ENCODE measurements at regions not wholly inside any gene's neighbourhood (a gene's known extent, or its start where the extent isn't known, plus 50 kb on each side); places are given as distances from the start of the nearest gene placed in this dataset.

DNA sequence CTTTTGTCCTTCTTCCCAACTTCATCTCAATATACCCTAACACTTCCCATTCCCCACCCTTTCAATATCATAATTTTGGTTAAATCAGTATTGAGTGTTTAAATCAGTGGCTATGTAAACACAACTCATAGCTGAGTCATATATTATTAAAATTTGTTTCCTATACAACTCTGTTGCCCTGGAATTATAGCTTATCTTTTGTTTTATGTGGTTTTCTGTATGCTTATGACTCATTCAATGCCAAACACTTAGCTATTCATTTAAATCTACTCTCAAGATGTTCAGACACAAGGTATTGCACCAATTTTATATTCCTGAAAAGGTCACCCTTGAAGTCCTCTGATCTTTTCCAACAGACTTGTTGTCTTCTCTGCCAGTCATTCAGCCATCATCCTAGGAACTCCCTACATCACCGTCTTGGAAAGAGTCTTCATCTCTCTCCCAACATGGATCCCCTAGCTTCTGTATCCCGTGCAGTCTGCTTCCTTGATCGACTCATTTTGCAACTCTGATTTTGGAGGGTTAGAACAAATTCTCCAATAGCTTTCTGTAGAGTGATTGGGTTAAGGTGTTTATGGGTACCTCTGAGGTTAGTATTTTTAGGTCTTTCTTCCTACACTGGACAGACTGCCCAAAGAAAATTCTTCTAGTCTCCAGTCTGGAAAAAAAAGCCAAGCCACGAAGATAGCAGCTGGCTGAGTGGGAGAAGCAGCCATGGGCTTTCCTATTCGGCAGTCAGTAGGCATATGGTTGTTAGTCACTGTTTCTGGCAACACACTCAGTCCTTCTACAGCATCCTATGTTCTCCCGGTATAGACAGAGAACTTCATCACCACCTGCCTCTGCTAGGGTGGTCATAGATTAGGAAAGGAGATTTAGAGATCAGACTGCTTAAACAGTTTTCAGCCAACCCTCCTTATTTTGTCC is 102.1 kb downstream of the CRPPA start:
- Histone ChIP-seq H3K27ac (ENCODE audit: low read depth, low read length) (no peak overlapping the region), H3K36me3 (ENCODE audit: insufficient read depth, low read length) (no peaks in the 10 kb centered on the region), H3K27me3 (ENCODE audit: control insufficient read depth in 1 of 2, insufficient read depth in 2 of 2, low read length in 2 of 2) (no peaks in the 10 kb centered on the region), H3K9me3 (ENCODE audit: low read length) (no peaks in the 10 kb centered on the region), H3K4me1 (ENCODE audit: insufficient read depth, low read length) (no peaks in the 10 kb centered on the region), H3K4me3 (ENCODE audit: low read depth in 1 of 2, low read length in 2 of 2) (no peak overlapping the region), H3K9ac (ENCODE audit: low read length) (no peak overlapping the region)

DNA sequence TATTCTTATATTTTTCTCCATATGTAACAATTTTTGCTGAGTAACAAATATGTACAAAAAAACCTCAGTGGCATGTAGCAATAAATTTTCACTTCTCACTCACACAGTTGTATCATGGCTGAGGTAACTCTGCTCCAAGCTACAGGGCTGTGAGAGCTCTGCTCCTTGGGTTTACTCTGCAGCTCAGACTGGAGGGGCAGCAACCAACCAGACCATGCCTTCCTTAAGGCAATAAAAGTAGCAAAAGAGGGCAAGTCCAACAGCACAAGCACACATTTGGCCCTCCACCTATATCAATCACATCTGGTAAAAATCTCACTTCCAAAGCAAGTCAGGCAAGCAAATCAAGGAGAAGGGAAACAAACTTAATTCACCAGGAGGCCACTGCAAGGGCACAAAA is 102.9 kb downstream of the CRPPA start:
- H3K9me3 ChIP-seq (ENCODE audit: low read length) = no peaks in the 10 kb centered on the region
- no peaks in the 10 kb centered on the region for H3K27me3 ChIP-seq (ENCODE audit: control insufficient read depth in 1 of 2, insufficient read depth in 2 of 2, low read length in 2 of 2)
- H3K27ac ChIP-seq (ENCODE audit: low read depth, low read length) = no peak overlapping the region
- H3K36me3 ChIP-seq (ENCODE audit: insufficient read depth, low read length) = no peaks in the 10 kb centered on the region
- no peaks in the 10 kb centered on the region for H3K4me1 ChIP-seq (ENCODE audit: insufficient read depth, low read length)
- no peak overlapping the region for H3K9ac ChIP-seq (ENCODE audit: low read length)
- H3K4me3 ChIP-seq (ENCODE audit: low read depth in 1 of 2, low read length in 2 of 2) = no peak overlapping the region

DNA sequence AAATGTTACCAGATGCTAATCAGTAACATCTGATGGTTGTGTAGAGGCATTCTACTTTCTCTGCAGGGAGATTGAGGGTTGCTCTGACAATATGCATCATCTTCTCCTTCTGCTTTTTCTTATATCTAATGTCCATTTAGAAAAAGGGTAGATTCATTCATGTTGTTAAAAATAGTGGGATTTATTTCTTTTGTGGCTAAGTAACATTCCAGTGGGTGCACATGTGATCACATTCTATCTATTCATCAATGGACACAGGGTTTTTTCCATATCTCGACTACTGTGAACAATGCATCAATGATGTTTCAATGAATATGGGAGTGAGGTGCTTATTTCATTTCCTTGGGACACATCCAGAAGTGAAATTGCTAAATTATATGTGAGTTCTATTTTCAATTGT is 103.9 kb downstream of the CRPPA start:
- no peaks in the 10 kb centered on the region for H3K9me3 ChIP-seq (ENCODE audit: low read length)
- H3K9ac ChIP-seq (ENCODE audit: low read length) = no peak overlapping the region
- no peaks in the 10 kb centered on the region for H3K4me1 ChIP-seq (ENCODE audit: insufficient read depth, low read length)
- no peak overlapping the region for H3K27ac ChIP-seq (ENCODE audit: low read depth, low read length)
- H3K27me3 ChIP-seq (ENCODE audit: control insufficient read depth in 1 of 2, insufficient read depth in 2 of 2, low read length in 2 of 2) = no peaks in the 10 kb centered on the region
- H3K36me3 ChIP-seq (ENCODE audit: insufficient read depth, low read length) = no peaks in the 10 kb centered on the region
- no peak overlapping the region for H3K4me3 ChIP-seq (ENCODE audit: low read depth in 1 of 2, low read length in 2 of 2)

DNA sequence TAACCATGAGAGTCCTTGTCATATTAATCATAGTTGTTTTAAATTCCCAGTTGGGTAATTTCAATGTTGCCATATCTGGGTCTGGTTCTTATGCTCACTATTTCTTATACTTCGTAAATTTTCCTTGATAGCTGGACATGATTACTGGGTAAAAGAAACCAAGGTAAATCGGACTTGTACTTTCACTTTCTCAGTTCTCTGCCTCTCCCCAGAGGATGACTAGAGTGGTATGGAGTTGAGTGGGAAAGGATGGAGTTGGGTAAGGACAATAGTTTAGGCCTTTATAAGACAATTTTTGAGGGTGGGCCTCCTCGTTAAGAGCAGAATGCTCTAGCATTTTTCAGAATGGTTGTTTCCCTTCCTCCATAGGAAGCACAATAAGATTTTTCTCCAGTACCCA is 106.1 kb downstream of the CRPPA start:
- Histone ChIP-seq H3K4me3 (ENCODE audit: low read depth in 1 of 2, low read length in 2 of 2) (no peak overlapping the region), H3K36me3 (ENCODE audit: insufficient read depth, low read length) (no peaks in the 10 kb centered on the region), H3K9me3 (ENCODE audit: low read length) (no peaks in the 10 kb centered on the region), H3K27ac (ENCODE audit: low read depth, low read length) (no peak overlapping the region), H3K27me3 (ENCODE audit: control insufficient read depth in 1 of 2, insufficient read depth in 2 of 2, low read length in 2 of 2) (no peaks in the 10 kb centered on the region), H3K4me1 (ENCODE audit: insufficient read depth, low read length) (no peaks in the 10 kb centered on the region), H3K9ac (ENCODE audit: low read length) (no peak overlapping the region)

DNA sequence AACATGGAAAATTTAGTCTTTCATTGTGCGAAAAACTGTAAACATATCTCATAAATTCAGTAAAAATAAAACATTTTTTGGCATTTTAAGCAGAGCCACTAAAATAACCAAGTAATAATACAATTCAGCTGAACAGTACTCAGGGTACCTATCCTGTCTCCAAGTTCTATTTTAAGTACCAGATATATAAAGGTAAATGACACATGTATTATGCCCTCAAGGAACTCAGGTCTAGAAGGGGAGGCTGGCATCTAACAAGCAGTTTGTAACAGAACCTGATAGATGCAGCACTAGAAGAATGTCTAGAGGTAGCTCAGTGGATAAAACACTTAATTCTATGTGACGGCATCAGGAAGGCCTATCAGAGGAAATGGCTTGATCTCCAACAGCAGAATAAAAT is 112.2 kb downstream of the CRPPA start:
- H3K27ac ChIP-seq (ENCODE audit: low read depth, low read length) = no peak overlapping the region
- H3K36me3 ChIP-seq (ENCODE audit: insufficient read depth, low read length) = no peaks in the 10 kb centered on the region
- no peaks in the 10 kb centered on the region for H3K4me1 ChIP-seq (ENCODE audit: insufficient read depth, low read length)
- H3K27me3 ChIP-seq (ENCODE audit: control insufficient read depth in 1 of 2, insufficient read depth in 2 of 2, low read length in 2 of 2) = no peaks in the 10 kb centered on the region
- H3K9me3 ChIP-seq (ENCODE audit: low read length) = no peaks in the 10 kb centered on the region
- H3K4me3 ChIP-seq (ENCODE audit: low read depth in 1 of 2, low read length in 2 of 2) = no peak overlapping the region
- no peak overlapping the region for H3K9ac ChIP-seq (ENCODE audit: low read length)

DNA sequence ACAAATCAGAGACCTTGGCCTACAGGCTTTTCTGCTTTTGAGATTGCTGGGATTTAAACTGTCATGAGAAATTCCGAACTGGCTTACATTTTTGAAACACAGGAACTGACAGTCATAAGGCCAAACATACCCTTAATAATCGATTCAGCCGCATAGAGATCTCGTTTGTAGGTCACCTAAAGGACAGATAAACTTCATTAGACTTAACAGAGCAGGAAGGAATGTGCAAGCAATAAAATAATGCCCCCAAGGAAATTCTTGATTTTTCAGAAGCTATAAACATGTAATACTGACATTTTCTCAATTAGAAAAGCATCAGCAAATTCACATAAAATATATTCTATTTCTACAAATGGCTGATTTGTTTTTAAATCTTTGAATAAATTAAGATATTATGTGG is 120.0 kb downstream of the CRPPA start:
- Histone ChIP-seq H3K27me3 (ENCODE audit: control insufficient read depth in 1 of 2, insufficient read depth in 2 of 2, low read length in 2 of 2) (no peaks in the 10 kb centered on the region), H3K4me1 (ENCODE audit: insufficient read depth, low read length) (peaks cover 7% of the 10 kb centered on the region), H3K9me3 (ENCODE audit: low read length) (no peaks in the 10 kb centered on the region), H3K27ac (ENCODE audit: low read depth, low read length) (no peak overlapping the region), H3K36me3 (ENCODE audit: insufficient read depth, low read length) (no peaks in the 10 kb centered on the region), H3K4me3 (ENCODE audit: low read depth in 1 of 2, low read length in 2 of 2) (no peak overlapping the region), H3K9ac (ENCODE audit: low read length) (no peak overlapping the region)

DNA sequence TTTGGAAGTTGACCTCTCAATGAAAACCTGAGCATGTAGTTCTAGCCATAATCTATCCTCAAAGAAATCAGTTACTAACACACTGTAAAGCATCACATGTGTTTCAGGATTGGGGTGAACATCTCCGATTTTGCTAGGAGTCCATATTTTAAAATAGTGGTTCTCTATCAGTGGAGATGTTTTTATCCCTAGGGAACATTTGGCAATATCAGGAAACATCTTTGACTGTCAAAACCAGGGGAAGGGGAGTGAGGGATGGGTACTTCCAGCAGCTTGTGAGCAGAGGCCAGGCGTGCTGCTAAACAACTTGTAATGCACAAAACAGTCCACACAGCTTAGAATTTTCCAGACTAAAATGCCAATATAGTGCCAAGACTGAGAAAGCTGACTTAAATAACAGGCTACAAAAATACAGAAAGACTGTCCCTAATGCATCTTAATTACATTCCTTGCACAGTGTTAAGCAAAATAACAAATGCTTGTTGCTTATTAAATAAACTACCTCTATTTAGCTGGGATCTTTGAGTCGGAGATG is 120.9 kb downstream of the CRPPA start:
- no peak overlapping the region for H3K27ac ChIP-seq (ENCODE audit: low read depth, low read length)
- H3K4me1 ChIP-seq (ENCODE audit: insufficient read depth, low read length) = peaks cover 7% of the 10 kb centered on the region
- H3K4me3 ChIP-seq (ENCODE audit: low read depth in 1 of 2, low read length in 2 of 2) = no peak overlapping the region
- H3K27me3 ChIP-seq (ENCODE audit: control insufficient read depth in 1 of 2, insufficient read depth in 2 of 2, low read length in 2 of 2) = no peaks in the 10 kb centered on the region
- H3K9ac ChIP-seq (ENCODE audit: low read length) = no peak overlapping the region
- H3K36me3 ChIP-seq (ENCODE audit: insufficient read depth, low read length) = no peaks in the 10 kb centered on the region
- no peaks in the 10 kb centered on the region for H3K9me3 ChIP-seq (ENCODE audit: low read length)

DNA sequence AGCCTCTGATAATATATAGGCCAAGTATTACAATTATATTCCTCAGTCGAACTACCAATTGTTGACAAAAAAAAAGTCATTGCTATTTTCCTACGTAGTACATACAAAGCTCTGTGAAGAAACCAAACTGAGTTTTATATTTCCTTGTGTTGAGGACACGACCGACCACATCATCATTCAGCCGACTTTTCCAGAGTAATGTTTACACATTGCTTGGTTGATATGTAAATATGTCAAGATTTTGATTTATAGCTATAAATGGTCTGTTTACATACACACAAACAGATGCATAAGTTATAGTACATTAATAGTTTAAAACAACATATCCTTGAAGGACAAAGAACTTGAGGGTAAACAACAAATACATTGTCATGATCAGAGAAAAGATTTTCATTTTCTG is 121.5 kb downstream of the CRPPA start:
- Histone ChIP-seq H3K9ac (ENCODE audit: low read length) (no peak overlapping the region), H3K9me3 (ENCODE audit: low read length) (no peaks in the 10 kb centered on the region), H3K27ac (ENCODE audit: low read depth, low read length) (no peak overlapping the region), H3K4me1 (ENCODE audit: insufficient read depth, low read length) (peaks cover 7% of the 10 kb centered on the region), H3K36me3 (ENCODE audit: insufficient read depth, low read length) (no peaks in the 10 kb centered on the region), H3K4me3 (ENCODE audit: low read depth in 1 of 2, low read length in 2 of 2) (no peak overlapping the region), H3K27me3 (ENCODE audit: control insufficient read depth in 1 of 2, insufficient read depth in 2 of 2, low read length in 2 of 2) (no peaks in the 10 kb centered on the region)

DNA sequence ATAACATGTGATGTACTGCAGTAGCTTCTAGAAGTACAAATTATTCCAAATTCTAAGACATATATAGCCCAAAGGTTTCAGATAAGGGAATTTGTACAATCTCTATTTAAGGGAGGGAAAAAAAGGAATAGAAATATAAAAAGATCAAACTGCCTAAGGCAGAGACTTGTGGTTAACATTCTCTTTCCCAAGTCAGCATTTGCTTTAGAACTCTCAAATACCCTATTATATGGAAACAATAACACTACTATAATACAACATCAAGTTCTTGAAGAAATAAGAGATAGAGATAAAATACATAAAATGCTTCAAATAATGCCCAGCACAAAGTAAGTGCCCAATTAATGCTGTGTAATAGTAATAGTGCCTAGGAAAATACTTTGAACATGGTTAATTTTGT is 123.1 kb downstream of the CRPPA start:
- Histone ChIP-seq H3K4me3 (ENCODE audit: low read depth in 1 of 2, low read length in 2 of 2) (no peak overlapping the region), H3K4me1 (ENCODE audit: insufficient read depth, low read length) (peaks cover 7% of the 10 kb centered on the region), H3K36me3 (ENCODE audit: insufficient read depth, low read length) (no peaks in the 10 kb centered on the region), H3K27ac (ENCODE audit: low read depth, low read length) (no peak overlapping the region), H3K9ac (ENCODE audit: low read length) (no peak overlapping the region), H3K9me3 (ENCODE audit: low read length) (no peaks in the 10 kb centered on the region), H3K27me3 (ENCODE audit: control insufficient read depth in 1 of 2, insufficient read depth in 2 of 2, low read length in 2 of 2) (no peaks in the 10 kb centered on the region)

DNA sequence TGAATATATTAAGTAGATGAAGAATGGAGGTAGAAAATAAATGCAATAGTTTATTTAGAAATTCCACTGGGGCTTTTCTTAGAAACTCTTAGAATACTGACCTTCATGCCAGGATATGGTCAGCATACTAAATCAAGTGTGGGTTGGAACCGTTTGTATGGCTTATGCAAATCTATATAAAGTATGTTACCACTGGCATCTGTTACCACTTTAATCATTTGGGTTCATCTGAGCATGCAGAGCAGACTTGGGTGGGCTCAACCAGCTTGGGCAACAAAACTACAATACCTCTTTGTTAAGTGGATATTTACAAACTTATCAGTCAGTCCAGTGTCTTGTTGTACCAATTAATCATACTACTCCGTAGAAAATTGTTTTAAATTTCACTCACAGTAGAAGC is 125.8 kb downstream of the CRPPA start:
- Histone ChIP-seq H3K9me3 (ENCODE audit: low read length) (no peaks in the 10 kb centered on the region), H3K36me3 (ENCODE audit: insufficient read depth, low read length) (no peaks in the 10 kb centered on the region), H3K4me1 (ENCODE audit: insufficient read depth, low read length) (peaks cover 7% of the 10 kb centered on the region), H3K9ac (ENCODE audit: low read length) (no peak overlapping the region), H3K27me3 (ENCODE audit: control insufficient read depth in 1 of 2, insufficient read depth in 2 of 2, low read length in 2 of 2) (no peaks in the 10 kb centered on the region), H3K27ac (ENCODE audit: low read depth, low read length) (no peak overlapping the region), H3K4me3 (ENCODE audit: low read depth in 1 of 2, low read length in 2 of 2) (no peak overlapping the region)

DNA sequence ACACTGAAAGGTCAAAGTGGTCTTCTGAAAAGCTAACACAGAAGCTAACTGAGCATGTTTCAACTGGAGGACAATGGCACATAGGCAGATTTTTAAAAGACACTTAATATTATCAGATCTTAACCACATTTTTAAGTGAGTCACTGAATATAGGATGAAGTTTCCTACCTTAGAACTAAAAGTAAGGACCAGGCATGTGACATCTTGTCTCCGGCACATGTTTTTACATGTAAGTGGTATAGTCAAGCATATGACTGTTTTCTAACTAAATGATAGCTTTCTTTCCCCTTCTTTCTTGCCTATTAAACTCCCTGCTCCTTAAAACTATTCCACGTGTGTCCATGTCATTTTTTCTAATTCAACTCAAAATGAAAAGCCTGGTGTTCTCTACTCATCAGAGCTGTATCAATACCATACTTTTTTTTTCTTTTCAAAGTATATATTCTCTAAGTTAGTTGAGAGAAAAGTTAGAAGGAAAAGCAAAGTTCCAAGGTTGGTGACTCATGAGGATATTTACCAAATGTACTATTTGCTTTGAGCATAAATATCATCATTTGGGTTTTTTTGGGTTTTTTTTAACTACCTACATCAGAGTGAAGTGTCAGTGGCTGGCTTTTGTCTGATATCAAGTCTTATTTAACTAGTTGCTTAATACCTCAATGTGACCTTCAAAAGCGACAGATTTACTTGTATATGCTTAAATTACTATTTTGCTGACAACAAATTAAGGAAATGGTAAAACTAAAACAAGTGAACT is 127.5 kb downstream of the CRPPA start:
- no peak overlapping the region for H3K9ac ChIP-seq (ENCODE audit: low read length)
- H3K27me3 ChIP-seq (ENCODE audit: control insufficient read depth in 1 of 2, insufficient read depth in 2 of 2, low read length in 2 of 2) = no peaks in the 10 kb centered on the region
- H3K4me3 ChIP-seq (ENCODE audit: low read depth in 1 of 2, low read length in 2 of 2) = no peak overlapping the region
- H3K27ac ChIP-seq (ENCODE audit: low read depth, low read length) = no peak overlapping the region
- H3K9me3 ChIP-seq (ENCODE audit: low read length) = no peaks in the 10 kb centered on the region
- H3K4me1 ChIP-seq (ENCODE audit: insufficient read depth, low read length) = no peaks in the 10 kb centered on the region
- no peaks in the 10 kb centered on the region for H3K36me3 ChIP-seq (ENCODE audit: insufficient read depth, low read length)
